Fibroblast of pulmonary artery (primary cell): ENCODE measurements at regions not wholly inside any gene's neighbourhood (a gene's known extent, or its start where the extent isn't known, plus 50 kb on each side); places are given as distances from the start of the nearest gene placed in this dataset.

Source experiments
- DNase-seq: peaks from one replicate; pipeline ENCODE4 v3.0.0-alpha.2; 2010; ENCODE audit warnings: low read depth
- H3K4me3 ChIP-seq: replicated peaks from 2 replicates; pipeline ENCODE4 v1.5.1; 2011; ENCODE audit warnings: low read depth, mild to moderate bottlenecking, control low read depth, low read length, moderate library complexity
- TF ChIP-seq, protein P1 (sequence below): IDR thresholded peaks from 2 replicates; pipeline ENCODE4 v1.5.1; 2011; ENCODE audit warnings: mild to moderate bottlenecking, control low read depth, low read length, inconsistent platforms; ENCODE audit errors: missing control alignments

DNA sequence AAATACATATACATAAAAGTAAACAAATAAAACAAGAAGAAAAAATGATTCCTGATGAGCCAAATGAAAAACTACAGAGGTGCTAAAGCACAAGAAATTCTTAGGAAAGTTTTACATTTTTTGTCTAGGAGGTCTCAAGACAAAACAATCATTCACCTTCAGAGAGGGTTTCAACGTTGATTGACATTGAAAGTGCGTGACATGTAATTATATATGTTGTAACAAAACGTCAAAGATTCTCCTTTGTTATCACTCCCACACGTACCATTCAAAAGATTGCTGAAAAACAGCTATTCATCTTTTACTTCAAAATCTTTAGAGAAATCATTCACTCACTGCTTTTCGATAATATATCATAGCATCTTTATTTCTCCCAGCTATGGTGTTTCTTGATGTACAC is 375.9 kb downstream of the NEBL start:
- H3K4me3 ChIP-seq = no peak overlapping the region
- TF ChIP-seq, protein P1, sequence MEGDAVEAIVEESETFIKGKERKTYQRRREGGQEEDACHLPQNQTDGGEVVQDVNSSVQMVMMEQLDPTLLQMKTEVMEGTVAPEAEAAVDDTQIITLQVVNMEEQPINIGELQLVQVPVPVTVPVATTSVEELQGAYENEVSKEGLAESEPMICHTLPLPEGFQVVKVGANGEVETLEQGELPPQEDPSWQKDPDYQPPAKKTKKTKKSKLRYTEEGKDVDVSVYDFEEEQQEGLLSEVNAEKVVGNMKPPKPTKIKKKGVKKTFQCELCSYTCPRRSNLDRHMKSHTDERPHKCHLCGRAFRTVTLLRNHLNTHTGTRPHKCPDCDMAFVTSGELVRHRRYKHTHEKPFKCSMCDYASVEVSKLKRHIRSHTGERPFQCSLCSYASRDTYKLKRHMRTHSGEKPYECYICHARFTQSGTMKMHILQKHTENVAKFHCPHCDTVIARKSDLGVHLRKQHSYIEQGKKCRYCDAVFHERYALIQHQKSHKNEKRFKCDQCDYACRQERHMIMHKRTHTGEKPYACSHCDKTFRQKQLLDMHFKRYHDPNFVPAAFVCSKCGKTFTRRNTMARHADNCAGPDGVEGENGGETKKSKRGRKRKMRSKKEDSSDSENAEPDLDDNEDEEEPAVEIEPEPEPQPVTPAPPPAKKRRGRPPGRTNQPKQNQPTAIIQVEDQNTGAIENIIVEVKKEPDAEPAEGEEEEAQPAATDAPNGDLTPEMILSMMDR = no peak
- no peak for DNase-seq

DNA sequence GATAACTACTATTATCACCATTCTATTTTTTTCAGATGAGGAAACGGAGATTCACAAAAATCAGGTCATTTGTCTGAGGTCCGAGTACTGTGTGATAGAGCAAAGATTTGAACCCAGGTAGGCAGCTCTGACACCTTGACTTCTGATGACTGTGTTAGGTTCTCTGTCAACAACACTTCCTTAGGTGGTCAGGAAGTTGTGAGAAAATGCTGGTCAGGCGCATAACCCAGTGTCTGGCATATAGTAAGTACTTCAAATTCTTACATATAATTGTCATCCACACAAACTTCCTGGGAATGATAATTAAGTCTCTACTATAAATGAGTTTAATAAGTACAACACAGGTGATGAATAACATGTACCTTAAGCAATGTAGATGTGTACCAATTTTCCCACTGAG is 381.5 kb downstream of the NEBL start:
- TF ChIP-seq, protein P1 = no peak
- DNase-seq = no peak
- H3K4me3 ChIP-seq = no peak overlapping the region

DNA sequence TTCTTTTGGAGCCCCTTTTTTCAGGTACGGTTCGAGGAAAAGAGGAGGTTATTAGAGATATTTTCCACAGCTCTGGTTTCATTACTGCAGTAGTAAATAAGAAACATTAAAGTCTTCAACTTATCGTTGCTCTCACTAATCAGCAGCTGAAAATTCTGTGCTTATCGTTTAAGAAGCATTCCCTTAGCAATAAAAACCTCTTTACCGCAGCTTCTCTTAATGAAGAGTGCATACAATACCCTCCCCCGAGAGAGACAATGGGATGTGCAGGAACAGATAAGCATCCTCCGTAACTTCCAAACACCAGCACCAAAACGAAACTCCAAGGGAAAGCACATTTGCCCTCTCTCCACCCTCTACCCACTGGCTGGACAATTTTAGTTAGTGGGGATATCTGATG is 384.5 kb downstream of the NEBL start:
- H3K4me3 ChIP-seq = no peak overlapping the region
- TF ChIP-seq, protein P1 = no peak
- DNase-seq = no peak

DNA sequence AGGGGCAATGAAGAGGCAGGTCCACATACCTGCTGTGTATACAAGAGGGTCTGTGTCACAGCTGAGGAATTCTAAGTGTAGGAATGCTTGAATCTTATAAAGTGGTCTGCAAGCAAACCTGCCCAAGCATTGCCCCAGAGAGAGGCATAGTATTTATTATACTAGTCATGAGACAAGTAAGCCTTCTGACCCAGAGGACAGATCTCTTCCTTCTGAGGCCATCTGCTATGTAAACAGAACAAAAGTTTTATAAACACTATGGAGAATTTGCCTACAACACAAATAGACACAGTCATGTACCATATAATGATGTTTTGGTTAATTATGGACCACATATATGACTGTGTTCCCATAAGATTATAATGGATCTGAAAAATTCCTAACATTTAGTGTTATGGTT is 388.2 kb downstream of the NEBL start:
- H3K4me3 ChIP-seq = no peak overlapping the region
- DNase-seq = no peak
- TF ChIP-seq, protein P1 = no peak

DNA sequence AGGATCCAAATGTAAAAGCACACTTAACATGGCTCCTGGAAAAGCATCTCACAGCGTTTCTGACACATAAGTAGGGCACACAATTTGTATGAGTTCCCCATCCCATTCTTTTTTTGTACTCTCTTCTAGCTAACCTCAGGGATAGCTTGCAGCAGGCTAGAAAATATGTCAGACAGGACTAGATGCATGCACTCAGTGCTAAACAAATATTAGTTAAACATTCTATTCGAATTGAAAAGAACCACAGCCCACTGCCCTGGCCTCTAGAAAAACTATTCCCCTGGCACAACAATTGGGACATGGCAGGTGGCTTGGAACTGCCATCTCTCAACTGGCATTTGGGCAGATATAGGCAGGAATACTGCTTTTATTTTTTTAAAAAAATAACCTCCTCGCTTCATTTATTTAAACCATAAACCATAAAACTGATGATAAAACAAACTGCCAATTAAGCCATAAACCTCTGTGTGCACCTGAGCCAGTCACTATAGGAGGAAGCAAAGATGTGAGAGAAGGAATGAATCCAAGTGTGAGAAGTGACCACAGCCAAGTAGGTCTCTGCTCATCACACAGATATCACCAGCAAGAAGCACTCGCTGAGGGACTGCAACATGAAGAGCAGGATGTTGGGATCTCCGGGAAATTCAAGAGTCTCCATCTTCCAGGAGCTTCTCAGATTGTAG is 394.1 kb downstream of the NEBL start:
- no peak overlapping the region for H3K4me3 ChIP-seq
- TF ChIP-seq, protein P1 = no peak
- no peak for DNase-seq

DNA sequence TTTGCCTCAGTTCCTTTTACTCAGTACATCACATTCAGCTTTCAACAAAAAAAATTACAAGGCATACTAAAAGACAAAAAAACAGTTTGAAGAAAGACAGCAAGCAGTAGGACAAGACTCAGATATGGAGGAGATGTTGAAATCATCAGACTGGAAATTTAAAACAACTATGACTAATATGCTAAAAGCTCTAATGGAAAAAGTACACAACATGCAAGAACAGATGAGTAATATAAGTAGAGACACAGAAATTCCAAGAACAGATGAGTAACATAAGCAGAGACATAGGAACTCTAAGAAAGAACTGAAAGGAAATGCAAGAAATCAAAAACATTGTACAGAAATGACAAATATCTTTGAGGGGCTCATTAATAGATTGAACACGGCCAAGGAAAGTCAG is 402.6 kb downstream of the NEBL start:
- DNase-seq = peak; percentile 4
- H3K4me3 ChIP-seq = no peak overlapping the region
- TF ChIP-seq, protein P1 = no peak

DNA sequence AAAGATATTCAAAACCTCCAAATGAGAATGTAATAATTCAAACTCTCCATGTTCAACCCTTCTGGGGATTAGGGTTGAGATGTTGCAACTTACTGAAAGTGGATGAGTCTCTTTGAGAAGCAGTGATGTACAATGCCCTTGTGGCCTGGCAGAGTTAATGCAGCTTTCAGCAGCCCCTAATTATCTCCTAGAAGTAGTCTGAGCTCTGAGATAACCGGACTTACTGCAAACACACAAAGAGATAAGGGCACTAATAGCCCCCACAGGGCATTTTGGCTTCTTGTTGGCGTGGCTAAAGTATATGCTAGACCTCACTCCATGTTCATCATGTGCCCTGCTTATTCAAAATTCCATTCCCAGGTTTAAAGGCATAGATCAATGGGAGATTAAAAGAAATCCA is 404.7 kb downstream of the NEBL start:
- no peak for DNase-seq
- H3K4me3 ChIP-seq = no peak overlapping the region
- TF ChIP-seq, protein P1 = no peak
